ENCODE measurements at regions not wholly inside any gene's neighbourhood (a gene's known extent, or its start where the extent isn't known, plus 50 kb on each side); places are given as distances from the start of the nearest gene placed in this dataset.

- H3K4me1 ChIP-seq = no peaks in the 10 kb centered on the region
Observed at GRCh38 chr9:99605016-99605743, 216.5 kb upstream of the NR4A3 start.

DNA sequence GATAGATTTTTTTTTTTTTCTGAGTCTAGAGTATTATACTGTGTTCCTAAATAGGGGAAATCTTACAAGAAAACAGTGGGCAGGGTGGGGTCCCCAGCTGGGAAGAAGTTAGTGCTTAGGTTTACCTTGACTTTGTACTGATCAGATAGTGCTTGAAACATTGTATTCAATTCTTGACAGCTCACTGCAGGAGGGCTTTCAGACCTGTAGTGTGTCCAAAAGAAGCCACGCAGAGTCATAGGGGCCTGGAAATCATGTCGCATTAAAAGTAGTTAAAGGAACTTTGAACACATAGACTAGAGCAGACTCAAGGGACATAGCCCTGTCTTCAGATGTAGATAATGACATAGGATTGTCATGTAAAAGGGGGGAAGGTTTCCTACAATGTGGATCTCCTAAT lies 215.4 kb upstream of the NR4A3 start:
- no peaks in the 10 kb centered on the region for H3K4me1 ChIP-seq
- WGBS, 2 donors (ENCODE audit: low coverage in 1 of 2) = 100% methylated on average over 2 of the region's 2 CpGs
- H3K36me3 ChIP-seq = no peaks in the 10 kb centered on the region
- H3K27ac ChIP-seq = no peak overlapping the region
- H3K27me3 ChIP-seq = no peaks in the 10 kb centered on the region
- no peak overlapping the region for H3K4me3 ChIP-seq
- ATAC-seq = no peak
- no peaks in the 10 kb centered on the region for H3K9me3 ChIP-seq
- TF ChIP-seq POLR2AphosphoS5 (IDR thresholded peaks at IDR 0.05) (no peak), EP300 (IDR thresholded peaks at IDR 0.05) (no peak), POLR2A (IDR thresholded peaks at IDR 0.05) (no peak)
- TF ChIP-seq, protein P1, sequence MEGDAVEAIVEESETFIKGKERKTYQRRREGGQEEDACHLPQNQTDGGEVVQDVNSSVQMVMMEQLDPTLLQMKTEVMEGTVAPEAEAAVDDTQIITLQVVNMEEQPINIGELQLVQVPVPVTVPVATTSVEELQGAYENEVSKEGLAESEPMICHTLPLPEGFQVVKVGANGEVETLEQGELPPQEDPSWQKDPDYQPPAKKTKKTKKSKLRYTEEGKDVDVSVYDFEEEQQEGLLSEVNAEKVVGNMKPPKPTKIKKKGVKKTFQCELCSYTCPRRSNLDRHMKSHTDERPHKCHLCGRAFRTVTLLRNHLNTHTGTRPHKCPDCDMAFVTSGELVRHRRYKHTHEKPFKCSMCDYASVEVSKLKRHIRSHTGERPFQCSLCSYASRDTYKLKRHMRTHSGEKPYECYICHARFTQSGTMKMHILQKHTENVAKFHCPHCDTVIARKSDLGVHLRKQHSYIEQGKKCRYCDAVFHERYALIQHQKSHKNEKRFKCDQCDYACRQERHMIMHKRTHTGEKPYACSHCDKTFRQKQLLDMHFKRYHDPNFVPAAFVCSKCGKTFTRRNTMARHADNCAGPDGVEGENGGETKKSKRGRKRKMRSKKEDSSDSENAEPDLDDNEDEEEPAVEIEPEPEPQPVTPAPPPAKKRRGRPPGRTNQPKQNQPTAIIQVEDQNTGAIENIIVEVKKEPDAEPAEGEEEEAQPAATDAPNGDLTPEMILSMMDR (IDR thresholded peaks at IDR 0.05) = no peak

More at GRCh38 chr9:99605016-99605743, 216.5 kb upstream of the NR4A3 start:
- H3K4me3 ChIP-seq = no peak overlapping the region
- no peaks in the 10 kb centered on the region for H3K27me3 ChIP-seq
- H3K9me3 ChIP-seq = no peaks in the 10 kb centered on the region
- no peaks in the 10 kb centered on the region for H3K36me3 ChIP-seq
- H3K27ac ChIP-seq = no peak overlapping the region
- no peak for TF ChIP-seq EP300 (IDR thresholded peaks at IDR 0.05)
- no peak for TF ChIP-seq POLR2AphosphoS5 (IDR thresholded peaks at IDR 0.05)
- TF ChIP-seq, protein P1 (IDR thresholded peaks at IDR 0.05) = no peak
- TF ChIP-seq POLR2A (IDR thresholded peaks at IDR 0.05) = no peak
- 42 to 56% methylated on average over 4 to 5 of the region's 5 CpGs for WGBS, 2 donors (ENCODE audit: low coverage in 1 of 2)
- ATAC-seq = no peak

- no peak overlapping the region for H3K4me3 ChIP-seq
- no peak overlapping the region for H3K27ac ChIP-seq
- 33 to 86% methylated on average over 1 to 4 of the region's 4 CpGs for WGBS, 2 donors (ENCODE audit: low coverage in 1 of 2)
- TF ChIP-seq POLR2A (IDR thresholded peaks at IDR 0.05) (no peak), EP300 (IDR thresholded peaks at IDR 0.05) (no peak)
- TF ChIP-seq, protein P1 (IDR thresholded peaks at IDR 0.05) = no peak
- no peak for ATAC-seq
- H3K27me3 ChIP-seq = no peaks in the 10 kb centered on the region
- H3K36me3 ChIP-seq = no peaks in the 10 kb centered on the region
- H3K4me1 ChIP-seq = no peaks in the 10 kb centered on the region
- H3K9me3 ChIP-seq = no peaks in the 10 kb centered on the region
Observed at GRCh38 chr9:99606957-99607356, 214.7 kb upstream of the NR4A3 start.

DNA sequence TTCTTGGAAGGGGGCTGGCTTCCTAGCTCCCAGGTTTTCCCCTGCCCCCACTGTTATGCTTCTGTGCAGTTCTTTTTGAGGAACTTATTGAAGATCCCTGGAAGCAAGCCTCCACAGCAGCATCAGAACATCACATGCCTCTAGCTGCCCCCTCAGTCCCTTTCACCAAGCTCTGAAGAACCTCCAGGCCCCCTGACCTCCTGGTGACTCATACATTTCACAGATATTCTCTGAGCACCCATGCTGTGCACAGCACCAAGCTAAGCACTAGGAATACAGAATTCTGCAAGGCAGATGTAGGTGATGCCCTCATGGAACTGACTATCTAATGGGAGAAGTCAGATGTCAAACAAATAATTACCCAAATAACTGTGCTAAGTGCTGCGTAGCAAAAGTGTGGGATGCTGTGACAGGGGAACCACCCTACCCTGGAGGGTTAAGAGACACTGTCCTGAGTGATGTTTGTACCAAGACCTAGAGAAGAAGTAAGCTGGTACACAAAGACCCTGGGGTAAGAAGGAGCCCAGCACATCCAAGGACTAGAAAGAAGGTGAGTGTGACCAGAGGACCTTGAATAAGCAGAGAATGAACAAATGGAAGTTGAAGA lies 213.7 kb upstream of the NR4A3 start:
- H3K27me3 ChIP-seq = no peaks in the 10 kb centered on the region
- H3K27ac ChIP-seq = no peak overlapping the region
- no peaks in the 10 kb centered on the region for H3K9me3 ChIP-seq
- no peak for TF ChIP-seq POLR2A (IDR thresholded peaks at IDR 0.05)
- no peak for TF ChIP-seq POLR2AphosphoS5 (IDR thresholded peaks at IDR 0.05)
- no peak for TF ChIP-seq EP300 (IDR thresholded peaks at IDR 0.05)
- TF ChIP-seq, protein P1 (IDR thresholded peaks at IDR 0.05) = no peak
- no peak for ATAC-seq
- H3K4me1 ChIP-seq = no peaks in the 10 kb centered on the region
- no peak overlapping the region for H3K4me3 ChIP-seq
- 86 to 100% methylated on average over 1 of the region's 1 CpG for WGBS, 2 donors (ENCODE audit: low coverage in 1 of 2)
- H3K36me3 ChIP-seq = no peaks in the 10 kb centered on the region

DNA sequence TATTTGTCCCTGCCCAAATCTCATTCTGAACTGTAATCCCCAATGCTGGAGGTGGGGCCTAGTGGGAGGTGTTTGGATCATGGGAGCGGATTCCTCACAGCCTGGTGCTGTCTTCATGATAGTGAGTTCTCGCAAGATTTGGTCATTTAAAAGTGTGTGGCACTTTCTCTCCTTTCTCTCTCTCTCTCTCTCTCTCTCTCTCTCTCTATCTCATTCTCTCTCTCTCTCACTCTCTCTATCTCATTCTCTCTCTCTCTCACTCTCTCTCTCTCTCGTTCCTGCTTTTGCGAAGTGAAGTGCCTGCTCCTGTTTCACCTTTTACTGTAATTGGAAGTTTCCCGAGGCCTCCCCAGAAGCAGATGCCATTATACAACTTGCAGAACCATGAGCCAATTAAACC lies 207.3 kb upstream of the NR4A3 start:
- Histone ChIP-seq H3K36me3 (no peaks in the 10 kb centered on the region), H3K4me3 (no peak overlapping the region), H3K27me3 (no peaks in the 10 kb centered on the region), H3K9me3 (no peaks in the 10 kb centered on the region), H3K27ac (no peak overlapping the region), H3K4me1 (no peaks in the 10 kb centered on the region)
- 92 to 94% methylated on average over 2 to 5 of the region's 5 CpGs for WGBS, 2 donors (ENCODE audit: low coverage in 1 of 2)
- TF ChIP-seq EP300 (IDR thresholded peaks at IDR 0.05) = no peak
- TF ChIP-seq POLR2AphosphoS5 (IDR thresholded peaks at IDR 0.05) = no peak
- TF ChIP-seq POLR2A (IDR thresholded peaks at IDR 0.05) = no peak
- TF ChIP-seq, protein P1 (IDR thresholded peaks at IDR 0.05) = no peak
- ATAC-seq = no peak
